K562 (cell line): ENCODE measurements at regions not wholly inside any gene's neighbourhood (a gene's known extent, or its start where the extent isn't known, plus 50 kb on each side); places are given as distances from the start of the nearest gene placed in this dataset.

Source experiments
- BRD4 ChIP-seq: fragments of 200-600 bp; sonication (generic); IDR thresholded peaks from 2 replicates; pipeline ENCODE4 v1.6.1; 2017; ENCODE audit warnings: inconsistent platforms
- BRF1 ChIP-seq: IDR thresholded peaks from 3 replicates; pipeline ENCODE4 v1.6.1; 2011; ENCODE audit warnings: borderline replicate concordance, mild to moderate bottlenecking; ENCODE audit not compliant: insufficient read length; ENCODE audit errors: extremely low read depth
- EP300 ChIP-seq: IDR thresholded peaks from 2 replicates; pipeline ENCODE4 v1.6.1; 2012; ENCODE audit warnings: low read length, improper control_type of control experiment
- HNRNPK ChIP-seq: fragments of 200-400 bp; formaldehyde crosslinking; IDR thresholded peaks from one replicate; pipeline ENCODE4 v1.6.1; 2018; ENCODE audit warnings: mild to moderate bottlenecking, low read depth, low read length; ENCODE audit not compliant: poor library complexity, severe bottlenecking
- JUNB ChIP-seq: fragments of 450-650 bp; formaldehyde crosslinking; conservative IDR thresholded peaks from 2 replicates; pipeline ENCODE4 v1.4.0; 2020; ENCODE audit warnings: mild to moderate bottlenecking
- PML ChIP-seq: IDR thresholded peaks from 2 replicates; pipeline ENCODE4 v1.6.1; 2012; ENCODE audit warnings: low read length, inconsistent platforms
- SMAD3 ChIP-seq: fragments of 450-650 bp; formaldehyde crosslinking; conservative IDR thresholded peaks from 2 replicates; pipeline ENCODE4 v1.4.0; 2020; ENCODE audit warnings: mild to moderate bottlenecking
- SMC3 ChIP-seq: conservative IDR thresholded peaks from 2 replicates; pipeline ENCODE4 v1.6.1; 2011; ENCODE audit warnings: low read depth, low read length, improper control_type of control experiment; ENCODE audit not compliant: insufficient read depth
- SP1 ChIP-seq: sonication (generic); formaldehyde crosslinking; IDR thresholded peaks from 2 replicates; pipeline ENCODE4 v1.8.1; 2022; ENCODE audit warnings: mild to moderate bottlenecking, missing genetic modification reagents
- TAF1 ChIP-seq: IDR thresholded peaks from 2 replicates; pipeline ENCODE4 v1.6.1; 2011; ENCODE audit warnings: mild to moderate bottlenecking, low read length, moderate library complexity; ENCODE audit not compliant: insufficient read depth, control insufficient read depth, severe bottlenecking; ENCODE audit errors: extremely low read depth
- YY1 ChIP-seq, 3 experiments: IDR thresholded peaks; 2 replicates each; pipeline ENCODE4 v1.6.1; 2011; ENCODE audit warnings: low read length in 2 of 3, mild to moderate bottlenecking in 2 of 3, moderate library complexity in 2 of 3, borderline replicate concordance in 1 of 3, control low read depth in 1 of 3, low read depth in 1 of 3; ENCODE audit not compliant: insufficient read depth in 3 of 3, insufficient replicate concordance in 2 of 3, control insufficient read depth in 1 of 3, insufficient read length in 1 of 3; ENCODE audit errors: extremely low read depth in 1 of 3
- ZSCAN29 ChIP-seq: fragments of 450-650 bp; IDR thresholded peaks from 2 replicates; pipeline ENCODE4 v1.6.1; 2017
- TF ChIP-seq, protein P1 (sequence below), 3 experiments: IDR thresholded peaks in 2 of 3; conservative IDR thresholded peaks in 1 of 3; 2 replicates each; pipeline ENCODE4 v1.5.1; 2011 to 2012; ENCODE audit warnings: low read length in 3 of 3, mild to moderate bottlenecking in 3 of 3, control low read depth in 2 of 3, improper control_type of control experiment in 1 of 3, inconsistent platforms in 1 of 3, low read depth in 1 of 3, mixed read lengths in 1 of 3, moderate library complexity in 1 of 3; ENCODE audit not compliant: insufficient read depth in 2 of 3

DNA sequence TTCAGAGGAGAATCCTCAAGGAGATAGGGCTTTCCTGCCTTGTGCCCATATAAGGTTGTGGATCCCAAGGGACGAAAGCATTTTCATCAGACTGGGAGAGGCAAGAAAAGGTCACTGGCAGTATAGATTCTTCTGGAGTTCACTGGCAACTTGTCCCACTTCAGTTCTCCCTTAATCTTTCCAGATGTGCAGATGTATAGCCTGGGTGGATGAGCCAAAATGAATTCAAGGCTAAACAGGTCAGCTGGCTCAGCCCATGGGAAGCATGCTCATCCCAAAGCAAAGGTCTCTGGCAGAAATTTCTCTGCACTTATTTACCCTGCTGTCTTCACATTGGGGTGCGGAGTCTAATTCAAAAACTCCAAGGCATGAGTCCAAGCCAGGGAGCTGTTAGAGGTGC, 148.9 kb upstream of the TNP1 start:
- TF ChIP-seq ZSCAN29 (no peak), BRD4 (no peak), BRF1 (no peak), PML (no peak), EP300 (no peak), YY1 (IDR thresholded peaks at IDR 0.05; ENCODE audit: borderline replicate concordance in 1 of 3, control insufficient read depth in 1 of 3, extremely low read depth in 1 of 3, insufficient read depth in 3 of 3, insufficient read length in 1 of 3, insufficient replicate concordance in 2 of 3, low read depth in 1 of 3, low read length in 2 of 3) (no peak), HNRNPK (no peak), SMC3 (no peak), JUNB (no peak), SP1 (CRISPR knock-in tag) (no peak), SMAD3 (CRISPR knock-in tag) (no peak), TAF1 (no peak)
- TF ChIP-seq, protein P1, sequence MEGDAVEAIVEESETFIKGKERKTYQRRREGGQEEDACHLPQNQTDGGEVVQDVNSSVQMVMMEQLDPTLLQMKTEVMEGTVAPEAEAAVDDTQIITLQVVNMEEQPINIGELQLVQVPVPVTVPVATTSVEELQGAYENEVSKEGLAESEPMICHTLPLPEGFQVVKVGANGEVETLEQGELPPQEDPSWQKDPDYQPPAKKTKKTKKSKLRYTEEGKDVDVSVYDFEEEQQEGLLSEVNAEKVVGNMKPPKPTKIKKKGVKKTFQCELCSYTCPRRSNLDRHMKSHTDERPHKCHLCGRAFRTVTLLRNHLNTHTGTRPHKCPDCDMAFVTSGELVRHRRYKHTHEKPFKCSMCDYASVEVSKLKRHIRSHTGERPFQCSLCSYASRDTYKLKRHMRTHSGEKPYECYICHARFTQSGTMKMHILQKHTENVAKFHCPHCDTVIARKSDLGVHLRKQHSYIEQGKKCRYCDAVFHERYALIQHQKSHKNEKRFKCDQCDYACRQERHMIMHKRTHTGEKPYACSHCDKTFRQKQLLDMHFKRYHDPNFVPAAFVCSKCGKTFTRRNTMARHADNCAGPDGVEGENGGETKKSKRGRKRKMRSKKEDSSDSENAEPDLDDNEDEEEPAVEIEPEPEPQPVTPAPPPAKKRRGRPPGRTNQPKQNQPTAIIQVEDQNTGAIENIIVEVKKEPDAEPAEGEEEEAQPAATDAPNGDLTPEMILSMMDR (IDR thresholded peaks at IDR 0.05 in 2 of 3, conservative IDR thresholded peaks at IDR 0.05 in 1 of 3; ENCODE audit: insufficient read depth in 2 of 3, low read depth in 1 of 3, low read length in 3 of 3), result no peak
